ENCODE measurements at regions not wholly inside any gene's neighbourhood (a gene's known extent, or its start where the extent isn't known, plus 50 kb on each side); places are given as distances from the start of the nearest gene placed in this dataset.
A peak's percentile ranks its signal among the peaks of the same experiment; 100 is the strongest.
"Not testable (repeated sequence)": the region's sequence is repeated elsewhere in the genome, so short reads cannot be mapped to it uniquely, and the experiment has no call there.

GRCh38 chr13:82962397-82962796 lies 919.9 kb downstream of the SLITRK1 start:
- POLR2A ChIA-PET, result no interaction called here
- CTCF ChIA-PET, result no interaction called here
- Histone ChIP-seq H3K4me1 (ENCODE audit: control extremely low read depth in 1 of 4, control insufficient read depth in 4 of 4, insufficient read depth in 4 of 4, low read length in 3 of 4) (no peaks in the 10 kb centered on the region), H3K27ac (ENCODE audit: insufficient read depth in 1 of 2, low read depth in 1 of 2, low read length in 2 of 2, poor library complexity in 1 of 2, severe bottlenecking in 2 of 2) (no peak overlapping the region), H3K27me3 (replicated peaks in 2 of 5; ENCODE audit: control insufficient read depth in 4 of 5, insufficient read depth in 5 of 5, low read length in 4 of 5) (no peaks in the 10 kb centered on the region), H3K4me3 (ENCODE audit: control insufficient read depth in 1 of 7, extremely low read depth in 1 of 7, insufficient read depth in 4 of 7, low read depth in 2 of 7, low read length in 6 of 7) (no peak overlapping the region), H3K9me3 (ENCODE audit: control extremely low read depth in 1 of 5, control insufficient read depth in 4 of 5, insufficient read depth in 2 of 5, low read depth in 1 of 5, low read length in 4 of 5) (no peaks in the 10 kb centered on the region), H3K36me3 (ENCODE audit: control insufficient read depth in 4 of 4, insufficient read depth in 4 of 4, low read length in 3 of 4) (no peaks in the 10 kb centered on the region)
- DNase-seq, result no peak
- WGBS (ENCODE audit: insufficient coverage), result 40% methylated on average over 2 of the region's 3 CpGs

GRCh38 chr13:82961757-82962156 lies 920.5 kb downstream of the SLITRK1 start:
- Histone ChIP-seq H3K27me3 (replicated peaks in 2 of 5; ENCODE audit: control insufficient read depth in 4 of 5, insufficient read depth in 5 of 5, low read length in 4 of 5) (no peaks in the 10 kb centered on the region), H3K4me3 (ENCODE audit: control insufficient read depth in 1 of 7, extremely low read depth in 1 of 7, insufficient read depth in 4 of 7, low read depth in 2 of 7, low read length in 6 of 7) (no peak overlapping the region), H3K27ac (ENCODE audit: insufficient read depth in 1 of 2, low read depth in 1 of 2, low read length in 2 of 2, poor library complexity in 1 of 2, severe bottlenecking in 2 of 2) (no peak overlapping the region), H3K4me1 (ENCODE audit: control extremely low read depth in 1 of 4, control insufficient read depth in 4 of 4, insufficient read depth in 4 of 4, low read length in 3 of 4) (no peaks in the 10 kb centered on the region), H3K9me3 (ENCODE audit: control extremely low read depth in 1 of 5, control insufficient read depth in 4 of 5, insufficient read depth in 2 of 5, low read depth in 1 of 5, low read length in 4 of 5) (no peaks in the 10 kb centered on the region), H3K36me3 (ENCODE audit: control insufficient read depth in 4 of 4, insufficient read depth in 4 of 4, low read length in 3 of 4) (no peaks in the 10 kb centered on the region)
- DNase-seq, result no peak
- POLR2A ChIA-PET, result no interaction called here
- CTCF ChIA-PET, result no interaction called here
- no CpG with 5 or more reads among the region's 1 CpG for WGBS (ENCODE audit: insufficient coverage)

GRCh38 chr13:82952336-82952735 lies 929.9 kb downstream of the SLITRK1 start:
- H3K4me1 ChIP-seq (ENCODE audit: control extremely low read depth in 1 of 4, control insufficient read depth in 4 of 4, insufficient read depth in 4 of 4, low read length in 3 of 4); DNase-seq; CTCF ChIA-PET; H3K36me3 ChIP-seq (ENCODE audit: control insufficient read depth in 4 of 4, insufficient read depth in 4 of 4, low read length in 3 of 4); H3K4me3 ChIP-seq (ENCODE audit: control insufficient read depth in 1 of 7, extremely low read depth in 1 of 7, insufficient read depth in 4 of 7, low read depth in 2 of 7, low read length in 6 of 7); POLR2A ChIA-PET; H3K9me3 ChIP-seq (ENCODE audit: control extremely low read depth in 1 of 5, control insufficient read depth in 4 of 5, insufficient read depth in 2 of 5, low read depth in 1 of 5, low read length in 4 of 5); H3K27me3 ChIP-seq (replicated peaks in 2 of 5; ENCODE audit: control insufficient read depth in 4 of 5, insufficient read depth in 5 of 5, low read length in 4 of 5); H3K27ac ChIP-seq (ENCODE audit: insufficient read depth in 1 of 2, low read depth in 1 of 2, low read length in 2 of 2, poor library complexity in 1 of 2, severe bottlenecking in 2 of 2): not testable (repeated sequence)
- 100% methylated on average over 4 of the region's 6 CpGs for WGBS (ENCODE audit: insufficient coverage)

DNA sequence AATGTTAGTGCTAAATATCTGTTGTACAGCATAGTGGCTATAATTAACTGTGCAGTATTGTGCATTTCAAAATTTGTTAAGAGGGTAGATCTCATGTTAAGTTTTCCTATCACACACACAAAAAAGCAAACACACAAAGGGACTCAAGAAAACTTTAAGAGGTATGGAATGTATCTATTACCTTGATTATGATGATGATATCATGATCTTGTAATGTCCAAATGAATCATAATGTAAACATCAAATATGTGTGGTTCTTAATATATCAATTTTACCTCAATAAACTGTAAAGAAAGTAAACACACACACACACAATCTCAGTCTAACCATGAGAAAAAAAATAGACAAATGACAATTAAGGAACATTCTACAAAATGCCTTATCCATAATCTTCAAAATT lies 934.6 kb downstream of the SLITRK1 start:
- DNase-seq, result no peak

DNA sequence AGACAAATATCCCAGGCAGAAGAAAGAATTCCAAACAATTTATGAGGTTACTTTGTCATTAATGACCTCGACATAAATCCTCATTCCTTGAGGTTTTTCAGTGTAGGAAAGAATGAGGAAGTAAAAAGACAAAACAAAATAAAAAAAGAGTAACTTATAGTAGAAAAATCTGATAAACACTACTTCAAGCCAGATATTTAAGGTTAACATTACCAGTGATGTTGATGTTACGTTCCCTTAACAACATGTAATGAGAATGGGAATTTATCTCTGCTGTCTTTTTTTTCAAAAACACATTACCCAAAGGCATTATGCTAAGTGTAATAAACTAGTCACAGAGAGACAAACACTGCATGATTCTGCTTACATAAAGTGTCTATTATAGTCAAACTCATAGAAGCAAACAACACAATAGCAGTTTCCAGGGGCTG lies 935.1 kb downstream of the SLITRK1 start:
- WGBS (ENCODE audit: insufficient coverage), result no CpG with 5 or more reads among the region's 2 CpGs
- Histone ChIP-seq H3K36me3 (ENCODE audit: control insufficient read depth in 4 of 4, insufficient read depth in 4 of 4, low read length in 3 of 4) (no peaks in the 10 kb centered on the region), H3K4me3 (ENCODE audit: control insufficient read depth in 1 of 7, extremely low read depth in 1 of 7, insufficient read depth in 4 of 7, low read depth in 2 of 7, low read length in 6 of 7) (no peak overlapping the region), H3K27me3 (replicated peaks in 2 of 5; ENCODE audit: control insufficient read depth in 4 of 5, insufficient read depth in 5 of 5, low read length in 4 of 5) (no peaks in the 10 kb centered on the region), H3K9me3 (ENCODE audit: control extremely low read depth in 1 of 5, control insufficient read depth in 4 of 5, insufficient read depth in 2 of 5, low read depth in 1 of 5, low read length in 4 of 5) (no peaks in the 10 kb centered on the region), H3K27ac (ENCODE audit: insufficient read depth in 1 of 2, low read depth in 1 of 2, low read length in 2 of 2, poor library complexity in 1 of 2, severe bottlenecking in 2 of 2) (no peak overlapping the region), H3K4me1 (ENCODE audit: control extremely low read depth in 1 of 4, control insufficient read depth in 4 of 4, insufficient read depth in 4 of 4, low read length in 3 of 4) (no peaks in the 10 kb centered on the region)
- DNase-seq, result peak in 2 of 3 donors; percentile 34 to 54
- CTCF ChIA-PET, result no interaction called here
- POLR2A ChIA-PET, result no interaction called here

More for the DNA sequence above, 934.6 kb downstream of the SLITRK1 start:
- no peak overlapping the region for H3K27ac ChIP-seq (ENCODE audit: insufficient read depth in 1 of 2, low read depth in 1 of 2, low read length in 2 of 2, poor library complexity in 1 of 2, severe bottlenecking in 2 of 2)
- H3K9me3 ChIP-seq (ENCODE audit: control extremely low read depth in 1 of 5, control insufficient read depth in 4 of 5, insufficient read depth in 2 of 5, low read depth in 1 of 5, low read length in 4 of 5), result no peaks in the 10 kb centered on the region
- ChIA-PET POLR2A (no interaction called here), CTCF (no interaction called here)
- no peak overlapping the region for H3K4me3 ChIP-seq (ENCODE audit: control insufficient read depth in 1 of 7, extremely low read depth in 1 of 7, insufficient read depth in 4 of 7, low read depth in 2 of 7, low read length in 6 of 7)
- no peaks in the 10 kb centered on the region for H3K36me3 ChIP-seq (ENCODE audit: control insufficient read depth in 4 of 4, insufficient read depth in 4 of 4, low read length in 3 of 4)
- no peaks in the 10 kb centered on the region for H3K4me1 ChIP-seq (ENCODE audit: control extremely low read depth in 1 of 4, control insufficient read depth in 4 of 4, insufficient read depth in 4 of 4, low read length in 3 of 4)
- no peaks in the 10 kb centered on the region for H3K27me3 ChIP-seq (replicated peaks in 2 of 5; ENCODE audit: control insufficient read depth in 4 of 5, insufficient read depth in 5 of 5, low read length in 4 of 5)

- WGBS (ENCODE audit: insufficient coverage), result 100% methylated on average over 6 of the region's 6 CpGs
- Histone ChIP-seq H3K4me3 (ENCODE audit: control insufficient read depth in 1 of 7, extremely low read depth in 1 of 7, insufficient read depth in 4 of 7, low read depth in 2 of 7, low read length in 6 of 7) (no peak overlapping the region), H3K27me3 (replicated peaks in 2 of 5; ENCODE audit: control insufficient read depth in 4 of 5, insufficient read depth in 5 of 5, low read length in 4 of 5) (no peaks in the 10 kb centered on the region), H3K27ac (ENCODE audit: insufficient read depth in 1 of 2, low read depth in 1 of 2, low read length in 2 of 2, poor library complexity in 1 of 2, severe bottlenecking in 2 of 2) (no peak overlapping the region), H3K4me1 (ENCODE audit: control extremely low read depth in 1 of 4, control insufficient read depth in 4 of 4, insufficient read depth in 4 of 4, low read length in 3 of 4) (no peaks in the 10 kb centered on the region), H3K36me3 (ENCODE audit: control insufficient read depth in 4 of 4, insufficient read depth in 4 of 4, low read length in 3 of 4) (no peaks in the 10 kb centered on the region), H3K9me3 (ENCODE audit: control extremely low read depth in 1 of 5, control insufficient read depth in 4 of 5, insufficient read depth in 2 of 5, low read depth in 1 of 5, low read length in 4 of 5) (no peaks in the 10 kb centered on the region)
- no peak for DNase-seq
- POLR2A ChIA-PET, result no interaction called here
- CTCF ChIA-PET, result no interaction called here
These were observed 943.6 kb downstream of the SLITRK1 start for GRCh38 chr13:82938644-82939043.

- WGBS (ENCODE audit: insufficient coverage), result no CpG with 5 or more reads among the region's 2 CpGs
- Histone ChIP-seq H3K4me1 (ENCODE audit: control extremely low read depth in 1 of 4, control insufficient read depth in 4 of 4, insufficient read depth in 4 of 4, low read length in 3 of 4) (no peaks in the 10 kb centered on the region), H3K36me3 (ENCODE audit: control insufficient read depth in 4 of 4, insufficient read depth in 4 of 4, low read length in 3 of 4) (no peaks in the 10 kb centered on the region), H3K27me3 (replicated peaks in 2 of 5; ENCODE audit: control insufficient read depth in 4 of 5, insufficient read depth in 5 of 5, low read length in 4 of 5) (no peaks in the 10 kb centered on the region), H3K4me3 (ENCODE audit: control insufficient read depth in 1 of 7, extremely low read depth in 1 of 7, insufficient read depth in 4 of 7, low read depth in 2 of 7, low read length in 6 of 7) (no peak overlapping the region), H3K9me3 (ENCODE audit: control extremely low read depth in 1 of 5, control insufficient read depth in 4 of 5, insufficient read depth in 2 of 5, low read depth in 1 of 5, low read length in 4 of 5) (no peaks in the 10 kb centered on the region), H3K27ac (ENCODE audit: insufficient read depth in 1 of 2, low read depth in 1 of 2, low read length in 2 of 2, poor library complexity in 1 of 2, severe bottlenecking in 2 of 2) (no peak overlapping the region)
- POLR2A ChIA-PET, result no interaction called here
- no peak for DNase-seq
- CTCF ChIA-PET, result no interaction called here
These were observed 948.3 kb downstream of the SLITRK1 start for GRCh38 chr13:82934000-82934399.

DNA sequence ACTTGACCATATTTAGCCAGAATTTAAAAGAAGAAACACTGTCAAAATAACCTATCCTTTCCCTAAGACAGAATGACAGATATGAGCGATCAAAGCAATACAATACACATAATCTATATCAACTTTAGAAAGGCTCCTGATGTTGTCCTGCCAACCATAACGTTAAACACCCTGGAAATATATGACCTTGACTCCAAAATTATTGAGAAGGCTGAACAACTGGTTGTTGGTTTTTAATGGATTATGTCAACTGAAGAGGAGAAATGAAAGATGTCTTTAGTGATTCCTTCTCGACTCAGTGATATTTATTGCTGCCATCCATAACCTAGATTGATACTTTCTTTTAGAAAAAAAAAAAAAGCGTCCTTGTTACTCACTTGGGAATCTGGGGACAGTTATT lies 957.2 kb downstream of the SLITRK1 start:
- peaks cover 0 to 1% (median 0%) of the 10 kb centered on the region in 5 experiments for H3K9me3 ChIP-seq (ENCODE audit: control extremely low read depth in 1 of 5, control insufficient read depth in 4 of 5, insufficient read depth in 2 of 5, low read depth in 1 of 5, low read length in 4 of 5)
- no peak for DNase-seq

More for the DNA sequence above, 957.2 kb downstream of the SLITRK1 start:
- ChIA-PET POLR2A (no interaction called here), CTCF (no interaction called here)
- no CpG with 5 or more reads among the region's 4 CpGs for WGBS (ENCODE audit: insufficient coverage)
- Histone ChIP-seq H3K27ac (ENCODE audit: insufficient read depth in 1 of 2, low read depth in 1 of 2, low read length in 2 of 2, poor library complexity in 1 of 2, severe bottlenecking in 2 of 2) (no peak overlapping the region), H3K36me3 (ENCODE audit: control insufficient read depth in 4 of 4, insufficient read depth in 4 of 4, low read length in 3 of 4) (no peaks in the 10 kb centered on the region), H3K4me1 (ENCODE audit: control extremely low read depth in 1 of 4, control insufficient read depth in 4 of 4, insufficient read depth in 4 of 4, low read length in 3 of 4) (no peaks in the 10 kb centered on the region), H3K27me3 (replicated peaks in 2 of 5; ENCODE audit: control insufficient read depth in 4 of 5, insufficient read depth in 5 of 5, low read length in 4 of 5) (no peaks in the 10 kb centered on the region), H3K4me3 (ENCODE audit: control insufficient read depth in 1 of 7, extremely low read depth in 1 of 7, insufficient read depth in 4 of 7, low read depth in 2 of 7, low read length in 6 of 7) (no peak overlapping the region)

Measured in common myeloid progenitor, CD34-positive (primary cell).